ENCODE measurements at regions not wholly inside any gene's neighbourhood (a gene's known extent, or its start where the extent isn't known, plus 50 kb on each side); places are given as distances from the start of the nearest gene placed in this dataset.

DNA sequence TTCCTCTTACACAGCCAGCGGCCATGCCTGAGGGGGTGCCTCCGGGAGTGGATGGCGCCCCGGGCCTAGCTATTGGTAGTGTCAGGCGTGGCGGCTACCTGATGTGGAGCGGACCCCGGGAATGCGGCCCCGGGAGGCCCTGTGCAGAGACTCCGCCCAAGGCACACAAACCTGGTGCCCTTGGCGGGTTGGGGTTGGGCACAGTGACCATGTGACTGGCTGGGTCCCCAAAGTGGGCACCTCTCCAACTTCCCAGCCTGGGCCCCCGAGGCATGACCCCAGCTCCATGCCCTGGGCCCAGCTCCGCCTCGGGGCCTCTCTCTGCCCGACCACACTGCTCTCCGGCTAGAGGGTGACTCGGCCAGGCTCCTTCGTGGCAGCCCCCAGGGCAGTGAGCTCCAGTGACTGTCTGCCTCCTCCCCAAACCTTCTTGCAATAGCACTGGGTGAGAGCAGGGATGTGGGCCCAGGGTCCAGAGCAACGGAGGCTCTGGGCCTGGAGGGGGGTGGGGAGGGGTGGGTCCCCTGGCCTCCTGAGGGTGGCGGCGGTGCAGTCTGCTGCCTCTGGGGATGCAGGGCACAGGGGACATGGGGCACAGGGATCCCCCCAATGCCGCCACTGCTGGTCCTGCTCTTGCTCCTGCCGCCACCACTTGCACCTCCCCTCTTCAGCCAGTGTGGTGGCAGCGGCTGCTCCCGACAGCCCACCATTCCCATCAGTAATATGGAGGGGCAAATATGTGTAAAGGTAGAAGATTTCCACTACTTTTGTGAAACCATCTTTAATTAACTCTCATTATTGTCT lies 942.9 kb upstream of the EPHA7 start:
- no peak for DNase-seq

DNA sequence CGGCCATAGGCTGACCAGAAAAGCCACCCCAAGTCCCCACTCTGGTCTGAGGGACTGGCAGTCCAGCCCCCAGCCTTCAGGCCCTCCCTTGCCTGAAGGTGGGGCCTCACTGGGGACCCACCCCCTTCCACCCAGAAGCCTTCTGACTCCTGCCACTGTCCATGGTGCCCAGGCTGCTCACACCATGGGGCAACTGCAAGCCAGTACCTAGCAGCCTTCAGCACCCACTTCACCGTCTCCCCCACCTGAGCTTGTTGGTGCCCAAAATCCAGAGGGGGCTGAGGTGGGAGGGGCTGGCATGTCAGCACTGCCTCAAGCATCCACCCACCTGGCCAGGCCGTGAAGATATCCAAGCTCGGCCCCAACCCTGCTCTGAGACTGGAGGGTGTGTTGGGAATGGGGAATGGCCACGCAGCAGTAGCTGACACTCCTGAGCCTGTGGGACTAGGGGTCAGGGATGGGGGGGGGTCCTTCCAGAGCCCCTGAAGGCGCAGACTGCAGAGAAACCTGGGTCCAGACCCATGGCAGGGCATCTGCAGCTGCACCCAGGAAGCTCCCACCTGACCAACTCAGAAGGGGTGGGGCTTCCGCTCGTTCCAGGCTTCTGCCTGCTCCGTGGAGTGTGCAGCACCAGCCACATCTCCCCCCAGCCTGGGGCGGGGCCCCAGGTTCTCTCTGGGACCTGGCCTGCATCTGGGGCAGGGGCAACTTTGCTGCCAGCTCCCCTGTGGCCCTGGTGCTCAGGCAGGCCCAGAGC lies 942.1 kb upstream of the EPHA7 start:
- no peak for DNase-seq

DNA sequence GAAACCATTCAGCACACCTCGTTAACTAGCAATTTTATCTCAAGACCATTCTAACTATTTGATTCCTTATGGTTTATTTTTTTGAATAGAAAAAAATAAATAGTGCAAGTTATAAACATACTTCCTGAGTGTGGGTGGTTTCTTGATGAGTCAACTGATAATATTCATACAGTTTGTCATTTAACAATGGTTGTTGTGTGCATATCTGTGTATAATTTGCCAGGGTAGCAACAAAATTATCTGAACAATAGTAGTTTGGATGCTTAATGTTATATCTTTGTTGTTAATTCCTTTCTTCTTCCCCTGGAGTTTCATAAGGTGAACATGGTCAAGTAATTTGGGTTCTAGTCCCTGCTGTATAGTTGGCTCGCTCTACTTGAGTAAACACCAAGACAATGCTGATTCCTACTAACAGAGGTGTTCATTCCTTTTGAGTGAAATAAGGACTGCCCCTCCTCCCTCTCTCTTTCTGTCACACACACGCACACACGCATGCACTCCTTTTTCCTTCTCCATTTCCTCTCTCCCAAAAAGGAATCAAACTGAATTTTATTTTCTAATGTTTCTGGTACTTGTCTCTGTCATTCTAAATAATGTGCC lies 938.1 kb upstream of the EPHA7 start:
- DNase-seq, result no peak

DNA sequence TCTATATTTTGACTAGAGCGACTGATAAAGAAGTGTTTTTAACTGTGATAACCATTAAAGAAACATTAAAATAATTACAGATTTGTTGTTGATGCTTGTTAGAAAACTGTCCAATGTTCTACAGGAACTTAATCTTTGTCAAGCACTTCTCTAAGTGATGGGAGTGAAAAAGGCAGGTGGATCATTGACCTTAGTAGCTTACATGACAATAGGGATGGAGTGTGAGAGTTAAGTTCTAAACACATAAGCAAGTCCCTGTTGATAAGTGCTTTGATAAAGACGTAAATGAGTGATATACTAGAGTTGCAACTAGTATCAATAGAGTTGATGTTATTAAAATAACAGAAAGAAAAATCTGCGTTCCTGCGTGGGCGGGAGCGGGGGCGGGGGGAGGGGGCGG lies 931.5 kb upstream of the EPHA7 start:
- DNase-seq, result no peak

DNA sequence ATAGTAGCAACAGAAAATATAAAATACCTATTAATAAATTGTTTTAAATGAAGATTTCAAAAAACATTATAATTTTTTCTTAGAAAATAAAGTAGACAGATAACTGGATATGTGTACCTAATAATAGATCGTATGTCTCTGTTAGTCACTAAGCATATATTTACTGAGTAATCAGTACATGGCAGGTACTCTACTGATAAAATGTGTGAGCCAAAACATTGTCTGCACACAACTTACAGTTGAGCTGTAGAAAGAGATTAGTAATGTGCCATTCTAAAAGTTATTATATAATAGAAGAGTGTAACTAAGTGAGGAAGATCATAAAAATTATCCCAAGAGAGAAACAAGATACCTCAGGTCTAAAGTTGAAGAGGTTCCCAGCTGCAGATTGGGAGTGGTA lies 929.9 kb upstream of the EPHA7 start:
- DNase-seq, result no peak

DNA sequence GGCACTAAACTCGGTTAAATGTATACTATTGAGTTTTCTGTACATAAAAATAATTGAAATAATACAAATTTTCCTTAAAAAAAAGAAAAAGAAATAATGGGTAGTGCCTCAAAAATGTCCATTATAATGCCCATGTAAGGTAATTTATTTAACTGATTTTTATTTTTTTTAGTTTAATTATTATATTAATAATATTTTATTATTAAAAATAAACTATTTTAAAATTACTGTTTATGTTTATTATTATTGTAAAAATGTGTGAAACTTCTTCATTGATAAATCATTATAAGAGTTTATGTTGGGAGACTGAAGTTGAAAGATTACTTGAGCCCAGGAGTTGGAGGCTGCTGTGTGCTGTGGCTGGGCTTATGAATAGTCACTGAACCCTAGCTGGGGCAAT lies 925.5 kb upstream of the EPHA7 start:
- no peak for DNase-seq

DNA sequence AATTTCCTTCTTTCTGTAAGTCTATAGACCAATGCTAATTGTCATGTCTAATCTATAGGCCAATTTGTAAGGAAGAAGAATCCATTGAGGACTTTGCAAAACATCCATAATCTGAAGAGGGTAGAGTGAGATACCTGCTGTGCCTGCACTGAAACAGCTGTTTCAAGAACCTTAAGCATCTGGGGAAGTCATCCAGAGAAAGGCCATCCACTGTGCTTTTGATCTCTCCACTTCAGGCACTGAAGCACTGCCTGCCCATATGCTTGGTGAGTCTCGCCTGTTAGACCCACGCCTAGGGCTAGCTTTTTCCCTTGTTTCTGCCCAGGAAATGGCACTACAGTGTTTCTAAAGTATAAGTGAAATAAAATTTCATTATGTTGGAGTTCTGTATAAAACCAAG lies 921.8 kb upstream of the EPHA7 start:
- no peak for DNase-seq

DNA sequence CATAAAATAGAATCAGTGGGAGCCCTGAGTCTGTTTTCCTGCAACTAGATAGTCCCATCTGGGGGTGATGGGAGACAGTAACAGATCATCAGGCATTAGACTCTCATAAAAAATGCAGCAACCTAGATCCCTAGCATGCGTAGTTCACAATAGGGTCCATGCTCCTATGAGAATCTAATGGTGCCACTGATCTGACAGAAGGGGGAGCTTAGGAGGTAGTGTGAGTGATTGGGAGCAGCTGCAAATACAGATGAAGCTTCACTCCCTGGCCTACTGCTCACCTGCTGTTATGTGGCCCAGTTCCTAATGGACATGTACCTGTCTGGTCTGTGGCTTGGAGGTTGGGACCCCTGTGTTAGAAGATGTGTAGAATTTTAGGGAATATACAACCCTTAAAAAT lies 904.5 kb upstream of the EPHA7 start:
- no peak for DNase-seq

DNA sequence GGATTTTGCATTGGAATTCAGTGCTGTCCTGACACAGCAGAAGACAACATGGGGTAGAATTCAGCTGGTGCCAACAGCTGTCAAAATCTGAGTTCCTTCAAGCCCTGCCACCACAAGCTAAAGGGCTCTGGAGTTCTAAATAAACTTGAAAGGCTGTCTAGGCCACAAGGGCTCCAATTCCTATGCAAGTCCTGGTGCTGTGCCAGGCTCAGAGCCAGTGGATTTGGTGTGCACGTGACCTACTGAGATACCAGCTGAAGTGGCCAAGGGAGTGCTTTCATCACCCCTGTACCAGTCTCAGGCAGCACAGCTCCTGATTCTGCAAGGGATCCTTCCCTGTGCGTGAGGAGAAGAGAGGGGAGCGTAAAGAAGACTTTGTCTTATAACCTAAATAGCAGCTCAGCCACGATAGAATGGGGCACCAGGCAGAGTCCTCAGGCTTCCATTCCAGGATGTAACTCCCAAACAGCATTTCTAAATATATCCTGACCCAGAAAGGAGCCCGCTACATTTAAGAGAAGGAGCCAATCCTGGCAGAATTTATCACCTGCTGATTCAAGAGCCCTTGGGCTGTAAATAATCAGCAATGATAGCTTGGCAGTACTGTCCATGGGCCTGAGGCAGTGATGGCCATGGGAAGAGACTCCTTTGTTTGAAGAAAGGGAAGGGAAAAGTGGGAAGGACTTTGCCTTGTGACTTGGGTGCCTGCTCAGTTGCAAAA lies 881.2 kb upstream of the EPHA7 start:
- DNase-seq, result no peak

DNA sequence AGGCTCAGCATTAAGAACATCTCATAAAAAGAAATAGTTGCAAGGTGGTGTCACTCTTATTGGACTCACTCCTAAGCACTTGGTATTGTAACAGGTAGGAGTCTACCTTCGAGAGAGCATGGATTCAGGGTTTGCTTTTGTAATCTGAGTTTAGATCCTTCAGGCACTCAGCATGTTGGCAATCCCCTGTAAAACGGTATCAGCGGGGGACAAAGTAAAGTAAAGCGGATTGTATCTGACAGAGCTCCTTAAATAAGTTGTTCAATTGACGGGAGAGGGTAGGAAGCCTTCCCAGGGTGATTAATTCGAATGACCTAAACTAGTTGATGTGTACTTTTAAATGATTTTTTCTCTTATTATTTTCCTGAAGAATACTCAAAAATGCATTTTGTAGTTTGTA lies 869.8 kb upstream of the EPHA7 start:
- DNase-seq, result no peak

DNA sequence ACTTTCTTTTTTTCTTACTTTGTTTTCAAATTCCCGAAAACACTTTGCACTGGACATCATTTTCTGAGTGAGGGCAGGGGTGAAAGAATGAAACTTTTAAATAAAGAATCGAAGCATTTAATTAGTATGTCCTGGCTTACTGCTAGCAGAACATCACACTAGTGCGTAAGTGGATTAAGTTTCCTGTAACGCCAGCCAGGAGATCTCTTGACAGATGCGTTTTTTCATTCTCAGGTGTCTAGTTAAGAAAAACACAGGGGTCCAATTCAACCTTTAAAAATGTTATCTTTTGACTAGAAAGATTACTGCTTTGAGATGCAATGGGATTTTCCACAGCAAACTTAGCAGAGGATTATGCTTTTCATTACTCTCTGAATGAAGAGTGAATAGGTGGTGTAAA lies 858.8 kb upstream of the EPHA7 start:
- no peak for DNase-seq

DNA sequence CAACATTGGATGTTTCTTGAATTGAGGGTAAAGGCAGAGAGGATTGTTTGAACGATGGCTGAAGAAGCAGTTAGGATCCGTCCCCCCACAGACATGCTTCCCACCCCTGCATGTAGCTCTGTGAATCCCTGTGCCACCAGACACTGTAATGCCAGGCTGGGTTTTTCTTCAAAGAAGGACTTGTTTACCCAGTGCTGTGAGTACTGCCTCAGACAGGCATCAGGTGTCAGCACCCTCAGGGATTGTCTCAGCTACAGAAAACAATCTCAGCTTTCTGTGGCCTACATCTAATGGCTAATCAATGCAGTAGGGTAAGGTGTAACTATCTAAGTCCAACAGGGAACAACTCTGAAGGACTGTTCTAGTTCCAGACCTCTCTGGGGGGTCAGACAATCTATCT lies 853.0 kb upstream of the EPHA7 start:
- DNase-seq, result no peak

DNA sequence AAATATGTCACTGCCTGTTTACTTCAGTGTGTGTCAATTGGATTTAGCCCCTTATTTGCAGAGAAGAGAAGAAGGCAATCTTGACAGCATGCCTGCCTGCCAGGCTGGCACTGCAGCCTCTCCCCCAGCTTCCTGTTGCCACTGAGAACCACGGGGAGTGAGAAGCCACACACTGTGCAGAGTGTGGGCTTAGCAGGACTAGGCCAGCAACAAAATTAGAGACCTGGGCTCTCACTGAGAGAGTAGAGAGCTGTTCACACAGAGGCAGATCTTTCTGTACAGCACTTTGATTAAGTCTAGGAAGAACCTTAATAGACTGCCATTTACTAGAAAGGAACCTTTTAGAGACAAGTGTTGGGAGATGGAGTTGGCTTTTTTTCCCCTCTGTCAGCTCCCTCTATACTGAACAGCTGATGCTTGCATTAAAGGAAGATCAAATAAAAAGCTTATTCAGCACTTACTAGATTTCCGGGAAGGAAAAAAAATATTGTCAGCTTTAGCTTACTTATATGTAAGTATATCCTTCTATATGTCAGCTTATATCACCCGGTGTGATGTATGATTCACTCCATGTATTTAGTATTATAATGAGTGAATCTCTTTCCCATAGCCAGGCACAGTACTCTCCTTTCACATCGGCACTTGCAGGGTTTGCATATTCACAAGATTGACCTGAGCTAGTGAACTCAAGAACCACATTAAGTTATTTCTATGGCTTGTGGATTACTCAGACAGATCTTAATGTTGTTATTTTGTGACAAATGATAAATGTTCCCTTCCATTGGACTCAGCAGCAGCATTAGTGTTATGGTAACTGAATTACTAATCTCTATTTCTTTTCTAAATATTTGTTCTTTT lies 851.0 kb upstream of the EPHA7 start:
- no peak for DNase-seq

DNA sequence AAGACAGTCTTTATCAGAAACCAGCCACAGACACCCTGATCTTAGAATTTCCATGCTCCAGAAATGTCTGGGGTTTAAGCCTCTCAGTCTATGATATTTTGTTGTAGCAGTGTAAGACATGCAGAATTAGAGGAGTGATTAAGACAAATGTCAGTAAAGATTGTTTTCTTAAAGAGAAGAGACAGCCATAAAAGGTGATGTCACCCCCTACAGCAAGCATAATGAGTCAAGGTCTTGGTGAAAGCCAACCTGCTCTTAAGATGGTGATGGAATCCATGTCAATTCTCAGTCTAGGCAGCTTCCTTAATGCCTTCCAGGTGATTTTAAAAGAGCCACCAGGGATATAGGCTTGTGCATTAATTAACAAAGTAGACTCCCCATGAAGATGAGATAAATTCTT lies 849.9 kb upstream of the EPHA7 start:
- no peak for DNase-seq

DNA sequence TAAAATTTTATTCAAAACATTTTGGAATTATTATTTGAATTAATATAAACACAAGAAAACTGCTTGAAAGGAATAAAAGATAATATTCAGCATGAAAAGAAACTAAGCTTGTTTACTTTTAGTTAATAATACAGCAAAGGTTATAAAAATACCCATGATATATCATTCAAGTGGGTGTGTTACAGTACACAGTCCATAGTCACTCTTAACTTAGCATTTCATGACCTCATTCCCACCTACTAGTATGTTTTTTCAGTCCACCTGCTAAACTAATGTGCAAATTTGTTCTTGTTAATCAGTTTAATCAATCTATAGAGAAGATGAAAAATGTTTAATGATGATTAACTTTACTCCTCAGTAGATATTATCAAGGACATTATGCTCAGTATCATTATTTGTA lies 841.4 kb upstream of the EPHA7 start:
- DNase-seq, result no peak

DNA sequence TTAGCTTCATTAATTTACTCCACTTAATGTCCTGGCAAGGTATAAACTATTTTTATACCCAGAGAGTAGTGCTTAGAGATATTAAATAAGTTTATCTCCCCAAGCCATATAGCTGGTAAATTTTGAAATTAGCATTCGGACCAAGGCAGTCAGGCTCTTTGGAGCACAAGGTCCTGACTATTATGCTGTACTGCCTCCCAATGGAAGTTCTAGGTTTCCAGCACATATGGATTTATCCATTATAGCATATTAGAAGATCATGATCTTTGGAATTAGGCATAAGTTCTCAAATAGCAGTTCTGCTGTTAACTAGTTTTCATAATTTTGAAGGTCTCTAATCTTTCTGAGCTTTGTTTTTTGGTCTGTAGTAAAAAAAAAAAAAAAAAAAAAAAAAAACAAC lies 835.3 kb upstream of the EPHA7 start:
- DNase-seq, result peak; percentile 1

DNA sequence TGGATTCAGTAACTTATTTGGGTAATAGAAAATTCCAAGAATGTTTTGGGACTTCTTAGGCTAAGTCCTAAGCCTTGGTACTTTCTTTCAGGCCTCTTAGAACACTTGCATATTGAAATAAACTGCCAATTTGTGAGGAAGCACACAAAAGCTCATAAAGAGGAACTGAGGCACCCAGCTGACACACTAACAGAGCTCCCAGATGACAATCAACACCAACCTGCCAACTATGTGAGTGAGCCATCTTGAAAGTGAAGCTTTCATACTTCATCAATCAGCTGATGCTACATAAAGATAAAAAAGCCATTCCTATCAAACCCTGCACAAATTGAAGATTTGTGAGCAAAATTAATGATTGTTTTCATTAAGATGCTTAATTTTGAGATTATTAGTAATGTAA lies 832.5 kb upstream of the EPHA7 start:
- DNase-seq, result no peak

DNA sequence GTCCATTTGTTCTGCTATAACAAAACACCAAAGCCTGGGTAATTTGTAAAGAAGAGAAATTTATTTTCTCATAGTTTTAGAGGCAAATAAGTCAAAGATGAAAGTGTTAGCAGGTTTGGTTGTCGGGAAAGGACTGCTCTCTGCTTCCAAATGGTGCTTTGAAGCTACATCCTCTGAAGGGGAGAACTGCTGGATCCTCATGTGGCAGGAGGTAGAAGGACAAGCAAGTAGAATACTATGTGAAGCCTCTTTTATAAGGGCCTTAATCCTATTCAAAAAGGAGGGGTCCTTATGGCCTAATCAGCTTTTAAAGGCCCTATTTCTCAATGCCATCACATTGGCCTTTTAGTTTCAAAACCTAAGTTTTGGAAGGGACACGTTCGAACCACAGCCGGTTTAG lies 826.0 kb upstream of the EPHA7 start:
- DNase-seq, result no peak

DNA sequence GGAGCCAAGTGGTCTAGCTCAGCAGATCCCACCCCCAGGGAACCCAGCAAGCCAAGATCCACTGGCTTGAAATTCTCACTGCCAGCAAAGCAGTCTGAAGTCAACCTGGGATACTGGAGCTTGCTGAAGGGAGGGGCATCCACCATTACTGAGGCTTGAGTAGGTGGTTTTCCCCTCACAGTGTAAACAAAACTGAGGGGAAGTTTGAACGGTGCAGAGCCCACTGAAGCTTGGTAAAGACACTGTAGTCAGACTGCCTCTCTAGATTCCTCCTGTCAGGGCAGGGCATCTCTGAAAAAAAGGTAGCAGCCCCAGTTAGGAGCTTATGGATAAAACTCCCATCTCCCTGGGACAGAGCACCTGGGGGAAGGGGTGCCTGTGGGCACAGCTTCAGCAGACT lies 819.5 kb upstream of the EPHA7 start:
- no peak for DNase-seq

DNA sequence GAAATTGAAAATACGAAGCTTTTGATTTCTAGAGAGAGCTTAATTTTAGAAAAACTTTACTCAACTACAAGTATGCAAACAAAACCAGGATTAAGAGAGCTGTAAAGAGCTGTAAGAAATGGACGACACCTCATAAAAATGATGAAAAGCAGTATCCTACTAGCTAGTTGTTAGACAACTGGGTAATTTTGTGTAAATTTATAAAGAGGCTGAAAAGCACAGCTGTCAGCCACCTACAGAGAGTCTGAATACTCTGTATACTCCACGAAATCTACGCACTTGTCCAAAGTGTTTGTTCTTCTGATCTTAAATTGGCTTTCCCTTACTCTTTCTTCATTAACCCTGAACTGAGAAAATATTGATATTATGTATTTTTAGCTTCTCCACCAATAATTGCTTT lies 808.4 kb upstream of the EPHA7 start:
- DNase-seq, result no peak

DNA sequence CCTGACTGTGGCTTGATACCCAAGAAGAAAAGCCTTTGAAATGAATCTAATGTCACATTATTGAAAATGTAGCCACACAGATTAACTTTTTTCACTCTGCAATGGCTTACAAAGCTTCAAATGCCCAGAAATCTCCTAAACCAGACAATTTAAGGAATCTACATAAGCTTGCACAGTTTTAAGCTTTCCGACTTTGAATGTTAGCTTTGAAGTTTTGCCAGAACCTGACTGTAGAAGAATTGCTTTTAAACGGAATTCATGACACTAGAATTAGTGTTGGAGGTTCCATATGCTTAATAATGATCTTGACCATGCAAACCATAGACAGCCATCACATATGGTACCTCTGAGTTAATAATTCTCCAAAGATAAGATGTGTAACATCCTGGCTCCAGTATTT lies 798.5 kb upstream of the EPHA7 start:
- no peak for DNase-seq

DNA sequence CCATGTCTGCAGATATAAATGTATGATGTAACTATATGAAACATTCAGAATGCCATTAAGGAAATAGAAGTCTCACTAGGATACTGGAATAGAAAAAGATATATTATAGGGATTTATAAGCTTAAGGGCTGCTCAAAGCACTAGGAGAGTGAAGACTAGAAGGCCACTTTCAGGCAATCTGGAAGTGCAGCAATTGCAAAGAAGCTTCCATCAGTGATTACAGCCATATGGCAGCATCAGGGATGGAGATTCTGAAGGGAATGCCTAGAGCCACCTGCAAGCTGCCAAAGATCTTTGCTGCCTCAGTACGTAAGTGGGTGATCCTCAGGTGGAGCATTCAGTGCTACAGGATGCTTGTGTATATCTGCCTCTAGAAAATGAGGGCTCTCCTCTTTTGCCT lies 796.2 kb upstream of the EPHA7 start:
- no peak for DNase-seq

DNA sequence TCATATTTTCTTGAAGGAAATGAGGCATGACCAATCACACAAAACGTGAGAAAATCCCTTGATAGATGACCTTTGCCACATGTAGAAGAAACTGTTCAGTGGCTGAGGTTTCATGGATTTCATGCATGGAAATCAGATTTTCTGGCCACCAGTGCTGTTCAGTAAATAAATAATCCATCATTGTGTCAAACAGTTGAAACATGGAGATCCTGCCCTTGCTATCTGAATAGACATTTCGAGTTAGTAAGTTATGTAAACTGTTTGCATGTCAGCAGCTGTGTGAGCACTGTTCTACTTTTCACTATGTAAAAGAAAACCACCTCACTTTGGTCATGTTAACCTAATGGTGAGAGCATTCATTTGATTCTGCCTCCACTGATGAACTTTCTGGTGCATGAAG lies 793.9 kb upstream of the EPHA7 start:
- DNase-seq, result no peak

Data from fibroblast of upper back skin (primary cell).